Naive thymus-derived CD4-positive, alpha-beta T cell (primary cell): ENCODE measurements at regions not wholly inside any gene's neighbourhood (a gene's known extent, or its start where the extent isn't known, plus 50 kb on each side); places are given as distances from the start of the nearest gene placed in this dataset.

Source experiments
- ATAC-seq: fragments of 150-1000 bp; cut with Tn5 transposase; 2 replicates; pipeline ENCODE4 v1.10.0; 2021; ENCODE audit warnings: mild to moderate bottlenecking, moderate library complexity
- CTCF ChIA-PET: fragments of 350-600 bp; sonication (Branson Sonifier 250); formaldehyde crosslinking; loops from one replicate; lab custom pipeline; 2021; ENCODE audit warnings: antibody characterized with exemption; lab: Charles Lee
- POLR2A ChIA-PET: fragments of 350-600 bp; sonication (Branson Sonifier 250); formaldehyde crosslinking; loops from one replicate; lab custom pipeline; 2021; ENCODE audit warnings: antibody characterized with exemption, inconsistent platforms; lab: Charles Lee
- DNase-seq, 9 donors: peaks; one replicate each; pipeline versions ENCODE4 v3.0.0 to v3.0.0-alpha.2; 2020 to 2022; ENCODE audit warnings: mixed read lengths in 1 of 9
- H3K27ac ChIP-seq: one replicate; pipeline ENCODE4 v1.7.0; 2013; ENCODE audit warnings: mild to moderate bottlenecking, low read depth, low read length, moderate library complexity
- H3K27me3 ChIP-seq, 2 donors: one replicate each; pipeline ENCODE4 v1.7.0; 2013; ENCODE audit warnings: low read length in 2 of 2, mild to moderate bottlenecking in 2 of 2, moderate library complexity in 2 of 2; ENCODE audit not compliant: control insufficient read depth in 2 of 2, insufficient read depth in 2 of 2
- H3K36me3 ChIP-seq, 3 experiments: 1 replicate in 2 of 3; 2 replicates in 1 of 3; pipeline ENCODE4 v1.7.0; 2013; ENCODE audit warnings: low read length in 3 of 3, mild to moderate bottlenecking in 3 of 3, moderate library complexity in 1 of 3; ENCODE audit not compliant: insufficient read depth in 3 of 3, control insufficient read depth in 2 of 3
- H3K4me1 ChIP-seq, 2 donors: one replicate each; pipeline ENCODE4 v1.7.0; 2013; ENCODE audit warnings: low read length in 2 of 2, mild to moderate bottlenecking in 2 of 2, moderate library complexity in 1 of 2; ENCODE audit not compliant: control insufficient read depth in 2 of 2, insufficient read depth in 2 of 2
- H3K4me3 ChIP-seq: 2 replicates; pipeline ENCODE4 v1.7.0; 2013; ENCODE audit warnings: mild to moderate bottlenecking, low read length
- H3K9me3 ChIP-seq, 3 experiments: 1 replicate in 2 of 3; 2 replicates in 1 of 3; pipeline ENCODE4 v1.7.0; 2013; ENCODE audit warnings: low read length in 3 of 3; ENCODE audit not compliant: control insufficient read depth in 2 of 3
- H3K27ac Mint-ChIP-seq, 9 donors: one replicate each; pipeline ENCODE4 v1.8.0; 2020 to 2022; ENCODE audit warnings: mixed read lengths in 9 of 9, mild to moderate bottlenecking in 8 of 9, moderate library complexity in 5 of 9, inconsistent platforms in 2 of 9
- H3K27me3 Mint-ChIP-seq, 5 donors: one replicate each; pipeline ENCODE4 v1.8.0; 2021 to 2022; ENCODE audit warnings: mixed read lengths in 5 of 5, mild to moderate bottlenecking in 1 of 5
- H3K36me3 Mint-ChIP-seq, 5 donors: one replicate each; pipeline ENCODE4 v1.8.0; 2020 to 2022; ENCODE audit warnings: mixed read lengths in 5 of 5, mild to moderate bottlenecking in 3 of 5, inconsistent platforms in 1 of 5
- H3K4me1 Mint-ChIP-seq, 7 donors: one replicate each; pipeline ENCODE4 v1.8.0; 2020 to 2022; ENCODE audit warnings: mixed read lengths in 7 of 7, mild to moderate bottlenecking in 3 of 7, inconsistent platforms in 1 of 7
- H3K4me3 Mint-ChIP-seq, 10 donors: one replicate each; pipeline ENCODE4 v1.8.0; 2020 to 2022; ENCODE audit warnings: mild to moderate bottlenecking in 10 of 10, mixed read lengths in 10 of 10, moderate library complexity in 6 of 10, inconsistent platforms in 2 of 10
- H3K9me3 Mint-ChIP-seq, 11 donors: one replicate each; pipeline ENCODE4 v1.8.0; 2020 to 2022; ENCODE audit warnings: mixed read lengths in 11 of 11, mild to moderate bottlenecking in 4 of 11, inconsistent platforms in 1 of 11, moderate library complexity in 1 of 11
- intact Hi-C, 2 donors: fragments of 100-400 bp; cut with micrococcal nuclease; formaldehyde crosslinking; loops; one replicate each; pipeline ENCODE4 v1.15.1; 2023

- Mint-ChIP-seq H3K27ac (no peak overlapping the region), H3K36me3 (no peaks in the 10 kb centered on the region), H3K9me3 (peaks cover 0 to 25% (median 4%) of the 10 kb centered on the region in 11 donors), H3K4me1 (no peaks in the 10 kb centered on the region), H3K27me3 (no peaks in the 10 kb centered on the region), H3K4me3 (no peak overlapping the region)
- Histone ChIP-seq H3K27ac (no peak overlapping the region), H3K36me3 (no peaks in the 10 kb centered on the region), H3K9me3 (no peaks in the 10 kb centered on the region), H3K27me3 (no peaks in the 10 kb centered on the region), H3K4me1 (no peaks in the 10 kb centered on the region), H3K4me3 (no peak overlapping the region)
- CTCF ChIA-PET, result no interaction called here
- intact Hi-C loops, result no loop called here
- POLR2A ChIA-PET, result interaction anchor here (0.6 kb wide), 1 partner anchor 82 kb away, joined by 5 read pairs; no protein-coding TSS in a partner anchor
- ATAC-seq, result no peak
- no peak for DNase-seq
These were observed 799.3 kb downstream of the TBC1D32 start for GRCh38 chr6:120534954-120535353.

DNA sequence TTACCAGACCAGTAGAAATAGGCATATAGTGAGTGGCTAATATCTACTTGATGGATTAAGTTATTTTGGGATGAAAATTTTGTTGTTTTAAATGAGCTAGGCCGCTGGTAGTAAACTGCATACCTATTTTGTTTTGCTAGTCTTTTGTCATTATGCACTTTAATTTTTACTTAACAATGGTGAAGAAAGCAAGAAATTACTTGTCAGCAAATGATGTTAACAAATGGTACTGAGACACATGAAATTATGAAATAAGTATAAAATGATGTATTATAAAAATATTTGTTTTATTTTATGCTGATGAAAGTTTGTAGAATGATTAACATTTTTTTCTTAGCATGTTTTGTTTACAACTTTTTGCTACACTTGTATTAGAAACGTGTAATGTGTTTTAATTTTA lies 807.7 kb downstream of the TBC1D32 start:
- Histone ChIP-seq H3K27me3 (no peaks in the 10 kb centered on the region), H3K9me3 (no peaks in the 10 kb centered on the region), H3K4me1 (no peaks in the 10 kb centered on the region), H3K4me3 (no peak overlapping the region), H3K36me3 (no peaks in the 10 kb centered on the region), H3K27ac (no peak overlapping the region)
- ATAC-seq (no peak), DNase-seq (no peak)
- ChIA-PET CTCF (no interaction called here), POLR2A (no interaction called here)
- Mint-ChIP-seq H3K27me3 (no peaks in the 10 kb centered on the region), H3K36me3 (no peaks in the 10 kb centered on the region), H3K9me3 (peaks cover 0 to 6% (median 2%) of the 10 kb centered on the region in 11 donors), H3K4me1 (no peaks in the 10 kb centered on the region), H3K27ac (no peak overlapping the region), H3K4me3 (no peak overlapping the region)
- intact Hi-C loops, result no loop called here

GRCh38 chr6:120514544-120514943 lies 819.7 kb downstream of the TBC1D32 start:
- H3K27ac ChIP-seq, result no peak overlapping the region
- Mint-ChIP-seq H3K4me3 (no peak overlapping the region), H3K36me3 (no peaks in the 10 kb centered on the region), H3K4me1 (no peaks in the 10 kb centered on the region), H3K27me3 (no peaks in the 10 kb centered on the region), H3K9me3 (peaks cover 0 to 12% (median 1%) of the 10 kb centered on the region in 11 donors), H3K27ac (no peak overlapping the region)
- no peaks in the 10 kb centered on the region for H3K27me3 ChIP-seq
- no peak for DNase-seq
- no peaks in the 10 kb centered on the region for H3K36me3 ChIP-seq
- intact Hi-C loops, result no loop called here
- CTCF ChIA-PET, result no interaction called here
- no peaks in the 10 kb centered on the region for H3K9me3 ChIP-seq
- no peak for ATAC-seq
- POLR2A ChIA-PET, result no interaction called here
- no peak overlapping the region for H3K4me3 ChIP-seq
- H3K4me1 ChIP-seq, result no peaks in the 10 kb centered on the region

DNA sequence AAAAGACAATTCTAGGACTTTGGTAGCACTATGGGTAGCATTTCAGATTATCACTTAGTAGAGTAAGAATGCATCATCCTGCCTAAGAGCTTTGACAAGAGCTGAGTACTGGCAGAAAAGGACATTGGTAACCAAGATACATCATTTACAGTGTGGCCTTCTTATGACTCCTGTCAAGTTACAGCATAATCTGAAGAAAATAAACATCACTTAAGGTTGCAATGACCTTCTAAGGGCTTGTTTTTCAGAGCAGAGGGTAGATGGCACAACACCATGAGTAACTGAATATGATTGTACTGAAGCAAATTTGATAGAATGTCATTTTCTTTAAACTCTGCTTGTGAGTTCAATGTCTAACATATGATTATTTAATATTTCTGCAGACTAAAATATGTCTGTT lies 822.6 kb downstream of the TBC1D32 start:
- no peak for ATAC-seq
- no peak for DNase-seq
- Mint-ChIP-seq H3K36me3 (no peaks in the 10 kb centered on the region), H3K27me3 (no peaks in the 10 kb centered on the region), H3K4me1 (no peaks in the 10 kb centered on the region), H3K9me3 (peaks cover 0 to 11% (median 4%) of the 10 kb centered on the region in 11 donors), H3K4me3 (no peak overlapping the region), H3K27ac (no peak overlapping the region)
- no peaks in the 10 kb centered on the region for H3K36me3 ChIP-seq
- no peak overlapping the region for H3K4me3 ChIP-seq
- intact Hi-C loops, result no loop called here
- no peaks in the 10 kb centered on the region for H3K27me3 ChIP-seq
- H3K4me1 ChIP-seq, result no peaks in the 10 kb centered on the region
- no peaks in the 10 kb centered on the region for H3K9me3 ChIP-seq
- ChIA-PET POLR2A (no interaction called here), CTCF (no interaction called here)
- no peak overlapping the region for H3K27ac ChIP-seq

DNA sequence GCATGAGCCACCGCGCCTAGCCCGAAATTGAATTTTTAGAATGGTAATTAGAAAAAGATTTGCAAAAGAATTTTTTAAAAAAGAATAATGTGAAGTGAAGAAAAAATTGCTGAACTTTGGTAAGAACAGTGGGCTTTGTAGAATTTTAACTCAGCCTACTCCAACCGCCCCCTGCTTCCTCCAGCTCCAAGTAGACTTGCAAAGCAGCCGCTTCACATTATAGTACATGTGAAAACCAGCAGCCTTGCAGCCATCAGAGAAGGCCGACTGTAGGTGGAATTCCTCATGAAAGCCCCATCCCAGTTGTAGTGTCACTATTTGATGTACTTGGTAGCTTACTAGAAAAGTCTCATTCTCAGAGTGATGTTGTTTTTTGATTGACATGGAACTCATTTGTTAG lies 835.6 kb downstream of the TBC1D32 start:
- Mint-ChIP-seq H3K9me3 (peaks cover 0 to 5% (median 0%) of the 10 kb centered on the region in 11 donors), H3K4me3 (no peak overlapping the region), H3K36me3 (no peaks in the 10 kb centered on the region), H3K4me1 (no peaks in the 10 kb centered on the region), H3K27me3 (no peaks in the 10 kb centered on the region), H3K27ac (no peak overlapping the region)
- Histone ChIP-seq H3K9me3 (no peaks in the 10 kb centered on the region), H3K4me3 (no peak overlapping the region), H3K27me3 (no peaks in the 10 kb centered on the region), H3K4me1 (no peaks in the 10 kb centered on the region), H3K27ac (no peak overlapping the region), H3K36me3 (no peaks in the 10 kb centered on the region)
- ATAC-seq (no peak), DNase-seq (no peak)
- POLR2A ChIA-PET, result no interaction called here
- CTCF ChIA-PET, result no interaction called here
- intact Hi-C loops, result no loop called here

- Mint-ChIP-seq H3K36me3 (no peaks in the 10 kb centered on the region), H3K4me1 (no peaks in the 10 kb centered on the region), H3K27me3 (no peaks in the 10 kb centered on the region), H3K4me3 (no peak overlapping the region), H3K9me3 (peaks cover 0 to 4% (median 0%) of the 10 kb centered on the region in 11 donors), H3K27ac (no peak overlapping the region)
- Histone ChIP-seq H3K27me3 (no peaks in the 10 kb centered on the region), H3K4me1 (no peaks in the 10 kb centered on the region), H3K36me3 (no peaks in the 10 kb centered on the region), H3K9me3 (no peaks in the 10 kb centered on the region), H3K27ac (no peak overlapping the region), H3K4me3 (no peak overlapping the region)
- CTCF ChIA-PET, result no interaction called here
- intact Hi-C loops, result no loop called here
- POLR2A ChIA-PET, result no interaction called here
- no peak for DNase-seq
- no peak for ATAC-seq
These were observed 837.6 kb downstream of the TBC1D32 start for GRCh38 chr6:120496661-120497060.

- Histone ChIP-seq H3K36me3 (no peaks in the 10 kb centered on the region), H3K4me1 (no peaks in the 10 kb centered on the region), H3K27me3 (no peaks in the 10 kb centered on the region), H3K9me3 (no peaks in the 10 kb centered on the region), H3K4me3 (no peak overlapping the region), H3K27ac (no peak overlapping the region)
- ChIA-PET POLR2A (no interaction called here), CTCF (no interaction called here)
- no peak for ATAC-seq
- intact Hi-C loops, result no loop called here
- H3K27me3 Mint-ChIP-seq, result no peaks in the 10 kb centered on the region
- DNase-seq, result no peak
- no peaks in the 10 kb centered on the region for H3K9me3 Mint-ChIP-seq
- H3K36me3 Mint-ChIP-seq, result no peaks in the 10 kb centered on the region
- H3K4me3 Mint-ChIP-seq, result no peak overlapping the region
- H3K4me1 Mint-ChIP-seq, result no peaks in the 10 kb centered on the region
- no peak overlapping the region for H3K27ac Mint-ChIP-seq
These were observed 840.8 kb downstream of the TBC1D32 start for GRCh38 chr6:120493505-120493904.
